ENCODE measurements at regions not wholly inside any gene's neighbourhood (a gene's known extent, or its start where the extent isn't known, plus 50 kb on each side); places are given as distances from the start of the nearest gene placed in this dataset.

- Histone ChIP-seq H4K20me1 (ENCODE audit: insufficient read depth) (no peaks in the 10 kb centered on the region), H3F3A (ENCODE audit: insufficient read depth, low read length, poor library complexity, severe bottlenecking) (no peaks in the 10 kb centered on the region), H3K27ac (ENCODE audit: low read length) (no peak overlapping the region), H3K27me3 (ENCODE audit: insufficient read depth, low read depth, low read length) (no peaks in the 10 kb centered on the region), H2AFZ (ENCODE audit: low read depth, low read length) (no peak overlapping the region), H3K4me3 (ENCODE audit: low read length) (no peak overlapping the region), H3K79me2 (replicated peaks; ENCODE audit: insufficient read depth, low read length) (no peaks in the 10 kb centered on the region), H3K4me2 (ENCODE audit: low read length) (no peak overlapping the region), H3K9ac (ENCODE audit: low read length) (no peak overlapping the region), H3K36me3 (ENCODE audit: insufficient read depth, low read length) (no peaks in the 10 kb centered on the region), H3K9me2 (ENCODE audit: insufficient read depth, low read length) (no peaks in the 10 kb centered on the region), H3K9me3 (ENCODE audit: low read length) (no peaks in the 10 kb centered on the region)
- no peak for TF ChIP-seq CTCF (IDR thresholded peaks at IDR 0.05; ENCODE audit: poor library complexity, severe bottlenecking)
- TF ChIP-seq, protein P1, sequence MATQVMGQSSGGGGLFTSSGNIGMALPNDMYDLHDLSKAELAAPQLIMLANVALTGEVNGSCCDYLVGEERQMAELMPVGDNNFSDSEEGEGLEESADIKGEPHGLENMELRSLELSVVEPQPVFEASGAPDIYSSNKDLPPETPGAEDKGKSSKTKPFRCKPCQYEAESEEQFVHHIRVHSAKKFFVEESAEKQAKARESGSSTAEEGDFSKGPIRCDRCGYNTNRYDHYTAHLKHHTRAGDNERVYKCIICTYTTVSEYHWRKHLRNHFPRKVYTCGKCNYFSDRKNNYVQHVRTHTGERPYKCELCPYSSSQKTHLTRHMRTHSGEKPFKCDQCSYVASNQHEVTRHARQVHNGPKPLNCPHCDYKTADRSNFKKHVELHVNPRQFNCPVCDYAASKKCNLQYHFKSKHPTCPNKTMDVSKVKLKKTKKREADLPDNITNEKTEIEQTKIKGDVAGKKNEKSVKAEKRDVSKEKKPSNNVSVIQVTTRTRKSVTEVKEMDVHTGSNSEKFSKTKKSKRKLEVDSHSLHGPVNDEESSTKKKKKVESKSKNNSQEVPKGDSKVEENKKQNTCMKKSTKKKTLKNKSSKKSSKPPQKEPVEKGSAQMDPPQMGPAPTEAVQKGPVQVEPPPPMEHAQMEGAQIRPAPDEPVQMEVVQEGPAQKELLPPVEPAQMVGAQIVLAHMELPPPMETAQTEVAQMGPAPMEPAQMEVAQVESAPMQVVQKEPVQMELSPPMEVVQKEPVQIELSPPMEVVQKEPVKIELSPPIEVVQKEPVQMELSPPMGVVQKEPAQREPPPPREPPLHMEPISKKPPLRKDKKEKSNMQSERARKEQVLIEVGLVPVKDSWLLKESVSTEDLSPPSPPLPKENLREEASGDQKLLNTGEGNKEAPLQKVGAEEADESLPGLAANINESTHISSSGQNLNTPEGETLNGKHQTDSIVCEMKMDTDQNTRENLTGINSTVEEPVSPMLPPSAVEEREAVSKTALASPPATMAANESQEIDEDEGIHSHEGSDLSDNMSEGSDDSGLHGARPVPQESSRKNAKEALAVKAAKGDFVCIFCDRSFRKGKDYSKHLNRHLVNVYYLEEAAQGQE (IDR thresholded peaks at IDR 0.05; ENCODE audit: borderline replicate concordance), result no peak
- TF ChIP-seq RAD21 (conservative IDR thresholded peaks at IDR 0.05), result no peak
- no peak for TF ChIP-seq SMC3 (conservative IDR thresholded peaks at IDR 0.05; ENCODE audit: poor library complexity)
- no peak for TF ChIP-seq EZH2 (IDR thresholded peaks at IDR 0.05; ENCODE audit: borderline replicate concordance, insufficient read depth, low read length, poor library complexity, severe bottlenecking)
- no peak for TF ChIP-seq TAF1 (IDR thresholded peaks at IDR 0.05; ENCODE audit: low read depth)
- no peak for TF ChIP-seq MXI1 (conservative IDR thresholded peaks at IDR 0.05; ENCODE audit: poor library complexity, severe bottlenecking)
- TF ChIP-seq EP300 (conservative IDR thresholded peaks at IDR 0.05; ENCODE audit: poor library complexity, severe bottlenecking), result no peak
- TF ChIP-seq POLR2AphosphoS5 (IDR thresholded peaks at IDR 0.05), result no peak
These were observed 69.2 kb downstream of the MYCN start for GRCh38 chr2:16009560-16009959.

GRCh38 chr2:16008856-16009255, 68.5 kb downstream of the MYCN start:
- no peaks in the 10 kb centered on the region for H3K36me3 ChIP-seq (ENCODE audit: insufficient read depth, low read length)
- no peaks in the 10 kb centered on the region for H3K9me3 ChIP-seq (ENCODE audit: low read length)
- H3K9me2 ChIP-seq (ENCODE audit: insufficient read depth, low read length), result no peaks in the 10 kb centered on the region
- no peaks in the 10 kb centered on the region for H3F3A ChIP-seq (ENCODE audit: insufficient read depth, low read length, poor library complexity, severe bottlenecking)
- H3K27ac ChIP-seq (ENCODE audit: low read length), result no peak overlapping the region
- H4K20me1 ChIP-seq (ENCODE audit: insufficient read depth), result no peaks in the 10 kb centered on the region
- H3K27me3 ChIP-seq (ENCODE audit: insufficient read depth, low read depth, low read length), result no peaks in the 10 kb centered on the region
- H3K4me3 ChIP-seq (ENCODE audit: low read length), result no peak overlapping the region
- no peak overlapping the region for H3K4me2 ChIP-seq (ENCODE audit: low read length)
- H3K9ac ChIP-seq (ENCODE audit: low read length), result no peak overlapping the region
- no peak for TF ChIP-seq EZH2 (IDR thresholded peaks at IDR 0.05; ENCODE audit: borderline replicate concordance, insufficient read depth, low read length, poor library complexity, severe bottlenecking)
- TF ChIP-seq, protein P1 (IDR thresholded peaks at IDR 0.05; ENCODE audit: borderline replicate concordance), result no peak
- no peak for TF ChIP-seq EP300 (conservative IDR thresholded peaks at IDR 0.05; ENCODE audit: poor library complexity, severe bottlenecking)
- TF ChIP-seq RAD21 (conservative IDR thresholded peaks at IDR 0.05), result no peak
- no peak for TF ChIP-seq SMC3 (conservative IDR thresholded peaks at IDR 0.05; ENCODE audit: poor library complexity)
- TF ChIP-seq MXI1 (conservative IDR thresholded peaks at IDR 0.05; ENCODE audit: poor library complexity, severe bottlenecking), result no peak
- TF ChIP-seq POLR2AphosphoS5 (IDR thresholded peaks at IDR 0.05), result no peak
- TF ChIP-seq TAF1 (IDR thresholded peaks at IDR 0.05; ENCODE audit: low read depth), result no peak
- no peak for TF ChIP-seq CTCF (IDR thresholded peaks at IDR 0.05; ENCODE audit: poor library complexity, severe bottlenecking)
- H2AFZ ChIP-seq (ENCODE audit: low read depth, low read length), result no peak overlapping the region
- no peaks in the 10 kb centered on the region for H3K79me2 ChIP-seq (replicated peaks; ENCODE audit: insufficient read depth, low read length)
